ENCODE measurements at regions not wholly inside any gene's neighbourhood (a gene's known extent, or its start where the extent isn't known, plus 50 kb on each side); places are given as distances from the start of the nearest gene placed in this dataset.
"Not testable (repeated sequence)": the region's sequence is repeated elsewhere in the genome, so short reads cannot be mapped to it uniquely, and the experiment has no call there.

DNA sequence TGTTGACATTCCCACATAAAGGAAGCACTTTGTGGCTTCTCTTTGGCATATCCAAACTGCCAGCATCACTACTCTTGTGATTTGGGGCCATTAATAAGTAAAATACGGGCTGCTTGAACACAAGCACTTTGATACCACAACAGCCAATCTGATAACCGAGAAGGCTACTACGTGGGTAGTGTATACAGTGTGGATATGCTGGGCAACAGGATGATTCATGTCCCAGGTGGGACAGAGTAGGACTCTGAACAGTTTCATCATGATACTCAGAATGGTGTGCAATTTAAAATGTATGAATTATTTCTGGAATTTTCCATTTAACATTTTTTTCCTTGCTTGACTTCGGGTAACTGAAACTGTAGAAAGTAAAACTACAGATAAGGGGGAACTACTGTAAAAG, 225.0 kb upstream of the DDHD1 start:
- no peak for DNase-seq (ENCODE audit: low read depth in 4 of 4, low spot score in 3 of 4)

DNA sequence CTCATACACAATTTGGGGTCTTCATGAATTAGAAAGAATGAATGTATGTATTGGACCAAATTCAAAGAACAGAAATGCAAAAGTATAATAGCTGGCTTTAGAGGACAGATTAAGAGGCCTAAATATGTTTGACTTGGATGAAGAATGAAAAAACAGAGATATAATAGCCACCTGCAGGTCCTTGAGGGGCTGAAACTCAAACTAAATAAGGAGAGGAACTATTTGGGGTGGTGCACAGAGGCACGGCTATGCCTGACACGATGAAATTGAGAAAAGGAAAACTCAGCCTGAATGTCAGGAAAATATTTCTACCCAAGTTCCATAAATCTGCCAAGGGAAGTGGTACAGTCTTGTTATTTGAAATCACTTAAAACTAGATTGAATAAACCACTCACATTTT, 222.9 kb upstream of the DDHD1 start:
- DNase-seq (ENCODE audit: low read depth in 4 of 4, low spot score in 3 of 4) = no peak

DNA sequence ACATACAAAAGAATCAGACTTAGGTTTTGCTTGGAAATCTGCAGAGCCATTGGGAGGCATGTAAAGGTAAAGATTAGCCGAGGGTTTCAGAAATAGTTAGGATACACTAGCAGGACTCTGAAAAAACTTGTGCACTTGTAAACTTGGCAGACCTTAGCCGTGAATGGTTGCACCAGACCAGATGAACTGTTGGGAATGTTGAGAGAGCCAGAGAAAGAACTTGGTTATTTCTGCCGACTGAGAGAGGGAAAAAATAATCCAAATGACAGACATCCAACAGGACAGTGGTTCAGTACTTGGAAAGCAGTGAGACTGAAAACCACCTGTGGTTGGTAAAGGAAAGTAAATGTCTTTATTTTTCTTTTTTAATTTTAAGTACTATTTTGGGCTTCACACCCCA, 222.5 kb upstream of the DDHD1 start:
- DNase-seq (ENCODE audit: low read depth in 4 of 4, low spot score in 3 of 4) = no peak

DNA sequence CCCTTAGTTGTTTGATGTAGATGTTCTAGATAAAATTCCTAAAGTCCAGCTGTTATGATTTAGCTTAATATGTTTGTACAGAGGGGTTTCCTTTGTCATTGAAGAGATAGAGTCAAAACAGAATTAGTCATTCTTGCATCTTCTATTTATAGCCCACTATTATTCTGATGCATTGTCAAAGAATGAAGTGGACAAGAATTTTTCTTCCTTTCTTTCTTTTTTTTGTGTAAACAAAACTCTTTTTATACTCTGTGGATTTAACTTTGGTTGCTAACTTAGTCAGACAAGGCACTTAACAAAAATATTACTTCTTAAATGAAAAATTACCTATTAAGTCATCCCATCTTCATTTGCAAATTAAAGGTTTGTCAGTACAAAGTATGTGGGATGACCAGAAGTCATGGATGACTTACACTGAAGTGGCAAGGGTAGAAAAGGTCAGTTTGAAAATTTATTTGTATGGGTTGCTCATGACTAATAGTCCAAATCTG, 215.6 kb upstream of the DDHD1 start:
- DNase-seq (ENCODE audit: low read depth in 4 of 4, low spot score in 3 of 4) = no peak

DNA sequence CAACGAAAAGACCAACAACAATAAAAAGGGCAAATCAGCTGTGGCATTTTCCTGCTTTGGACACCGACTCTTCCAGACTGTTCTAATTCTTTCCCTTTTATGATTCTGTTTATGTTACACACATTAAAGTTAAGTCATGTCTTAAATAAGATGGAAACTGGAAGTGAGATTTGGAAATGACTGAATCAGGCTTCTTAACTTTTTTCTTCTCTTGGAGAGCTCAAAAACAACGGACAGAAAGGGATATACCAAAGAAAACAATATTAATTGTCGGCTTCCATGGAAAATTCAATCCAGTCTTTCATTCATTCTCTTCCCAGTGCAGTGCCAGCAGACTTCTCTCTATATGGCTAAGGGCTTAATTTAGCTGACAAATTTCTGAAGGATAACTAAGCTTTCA, 214.9 kb upstream of the DDHD1 start:
- no peak for DNase-seq (ENCODE audit: low read depth in 4 of 4, low spot score in 3 of 4)

DNA sequence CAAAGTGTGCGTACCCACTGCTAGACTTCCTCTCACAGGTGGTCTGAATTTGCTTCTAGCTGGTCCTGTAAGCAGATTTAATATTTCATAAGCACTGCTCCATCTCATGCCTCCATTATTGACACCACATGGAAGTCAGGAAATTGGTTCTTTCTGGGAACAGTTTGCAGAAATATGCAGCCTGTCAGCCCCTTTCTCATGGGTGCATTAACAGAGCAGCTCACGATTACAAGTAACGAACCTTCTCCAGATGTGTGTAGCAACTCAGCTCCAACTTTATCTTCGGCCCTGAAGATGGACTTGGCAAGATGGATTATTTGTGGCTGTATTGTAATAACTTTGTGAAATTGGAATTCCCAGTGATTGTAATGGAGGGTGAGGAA, 214.5 kb upstream of the DDHD1 start:
- DNase-seq (ENCODE audit: low read depth in 4 of 4, low spot score in 3 of 4) = peak in 1 of 4 donors; percentile 7

DNA sequence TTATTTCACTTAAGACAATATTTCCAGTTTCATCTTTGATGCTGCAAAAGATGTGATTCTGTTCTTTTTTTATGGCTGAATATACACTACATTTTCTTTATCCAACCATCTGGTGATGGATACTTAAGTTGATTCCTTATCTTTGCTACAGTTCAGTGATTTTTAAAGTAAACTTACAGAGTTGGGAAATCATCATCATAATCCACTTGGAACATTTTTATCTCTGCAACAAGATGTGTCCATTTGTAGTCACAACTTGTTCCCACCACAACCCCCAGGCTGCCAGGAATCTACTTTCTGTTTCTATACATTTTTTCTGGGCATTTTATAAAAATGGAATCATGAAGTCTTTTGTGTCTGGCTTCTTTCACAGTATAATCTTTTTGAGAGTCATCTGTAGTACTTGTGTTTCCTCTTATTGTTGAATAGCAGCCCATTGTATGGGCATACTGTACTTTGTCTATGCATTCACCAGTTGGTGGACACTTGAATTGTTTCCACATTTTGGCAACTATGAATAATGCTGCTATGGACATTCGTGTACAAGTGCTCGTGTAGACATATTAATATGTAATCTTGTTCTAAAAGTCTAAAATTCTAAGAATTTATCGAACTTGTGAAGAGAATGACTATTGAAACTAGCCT, 212.5 kb upstream of the DDHD1 start:
- no peak for DNase-seq (ENCODE audit: low read depth in 4 of 4, low spot score in 3 of 4)

DNA sequence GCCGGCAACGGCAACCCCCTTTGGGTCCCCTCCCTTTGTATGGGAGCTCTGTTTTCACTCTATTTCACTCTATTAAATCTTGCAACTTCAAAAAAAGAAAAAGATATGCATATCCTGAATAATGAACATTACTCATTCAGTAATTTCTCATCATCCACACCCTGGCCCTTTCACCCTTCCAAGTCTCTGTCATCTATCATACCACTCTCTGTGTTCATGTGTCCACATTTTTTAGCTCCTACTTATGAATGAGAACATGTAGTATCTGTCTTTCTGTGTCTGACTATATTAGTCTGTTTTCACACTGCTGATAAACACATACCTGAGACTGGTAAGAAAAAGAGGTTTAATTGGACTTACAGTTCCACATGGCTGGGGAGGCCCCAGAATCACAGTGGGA, 209.8 kb upstream of the DDHD1 start:
- DNase-seq (ENCODE audit: low read depth in 4 of 4, low spot score in 3 of 4) = not testable (repeated sequence)

DNA sequence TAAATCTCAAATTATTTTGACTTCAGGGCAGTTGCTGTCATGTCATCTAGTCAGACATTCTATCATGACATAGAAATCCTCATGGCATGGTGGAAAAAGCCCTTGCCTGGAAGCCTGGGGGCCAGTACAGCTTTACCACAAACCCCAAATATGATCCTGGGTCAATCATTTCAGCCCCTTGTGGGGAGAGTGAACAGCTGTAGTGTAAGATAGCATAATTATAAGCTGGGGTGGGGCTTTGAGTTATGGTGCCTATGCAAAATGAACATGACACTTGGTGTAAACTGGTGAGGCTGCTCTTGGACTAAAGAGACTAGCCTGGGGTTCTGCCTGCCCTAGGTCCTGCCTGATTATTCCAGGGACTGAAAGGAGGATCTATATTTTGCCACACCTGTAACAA, 207.7 kb upstream of the DDHD1 start:
- DNase-seq (ENCODE audit: low read depth in 4 of 4, low spot score in 3 of 4) = no peak

DNA sequence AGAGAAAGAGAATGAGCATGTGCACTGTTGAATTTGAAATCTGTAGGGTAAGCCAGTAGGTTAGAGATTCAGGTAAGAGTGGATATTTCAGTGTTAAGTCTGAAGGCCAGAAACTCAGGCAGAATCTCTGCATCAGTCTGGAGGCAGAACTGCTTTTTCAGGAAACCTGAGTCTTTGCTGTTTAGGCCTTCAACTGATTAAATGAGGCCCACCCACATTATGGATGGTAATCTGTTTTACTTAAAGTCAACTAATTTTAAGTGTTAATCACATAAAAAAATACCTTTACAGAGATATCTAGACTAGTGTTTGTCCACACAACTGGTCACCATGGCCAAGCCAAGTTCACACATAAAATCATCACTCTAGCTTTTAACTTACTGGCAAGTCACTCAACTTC, 205.0 kb upstream of the DDHD1 start:
- DNase-seq (ENCODE audit: low read depth in 4 of 4, low spot score in 3 of 4) = no peak

DNA sequence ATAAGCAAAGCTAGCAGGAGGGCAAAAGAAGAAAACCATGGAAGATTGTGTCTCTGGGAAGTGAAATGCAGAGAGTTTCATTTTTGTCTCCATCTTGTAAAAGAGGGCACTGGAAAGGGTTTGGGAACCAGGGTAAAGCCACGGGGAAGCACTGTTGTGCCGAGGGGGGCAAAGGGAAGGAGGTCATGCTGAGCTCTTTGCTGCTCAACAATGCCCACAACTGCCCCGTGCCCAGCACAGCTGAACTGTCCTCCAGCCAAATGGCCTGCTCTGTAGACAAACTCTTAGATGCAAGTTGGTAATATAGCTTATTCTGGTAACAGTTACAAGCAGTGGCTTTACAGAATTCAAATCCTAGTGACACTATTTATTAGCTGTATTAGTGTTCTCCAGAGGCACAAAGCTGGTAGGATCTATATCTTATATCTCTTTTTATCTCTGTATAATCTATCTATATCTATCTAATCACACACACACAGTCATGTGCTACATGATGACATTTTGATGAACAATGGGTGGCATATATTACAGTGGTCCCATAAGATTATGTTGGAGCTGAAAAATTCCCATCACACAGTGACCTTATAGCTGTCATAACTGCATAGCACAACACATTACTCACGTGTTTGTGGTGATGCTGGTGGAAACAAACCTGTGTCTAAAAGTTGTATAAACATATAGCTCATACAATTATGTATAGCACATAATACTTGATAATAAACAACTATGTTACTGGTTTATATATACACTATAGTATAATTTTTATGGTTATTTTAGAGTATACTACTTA, 203.4 kb upstream of the DDHD1 start:
- no peak for DNase-seq (ENCODE audit: low read depth in 4 of 4, low spot score in 3 of 4)

DNA sequence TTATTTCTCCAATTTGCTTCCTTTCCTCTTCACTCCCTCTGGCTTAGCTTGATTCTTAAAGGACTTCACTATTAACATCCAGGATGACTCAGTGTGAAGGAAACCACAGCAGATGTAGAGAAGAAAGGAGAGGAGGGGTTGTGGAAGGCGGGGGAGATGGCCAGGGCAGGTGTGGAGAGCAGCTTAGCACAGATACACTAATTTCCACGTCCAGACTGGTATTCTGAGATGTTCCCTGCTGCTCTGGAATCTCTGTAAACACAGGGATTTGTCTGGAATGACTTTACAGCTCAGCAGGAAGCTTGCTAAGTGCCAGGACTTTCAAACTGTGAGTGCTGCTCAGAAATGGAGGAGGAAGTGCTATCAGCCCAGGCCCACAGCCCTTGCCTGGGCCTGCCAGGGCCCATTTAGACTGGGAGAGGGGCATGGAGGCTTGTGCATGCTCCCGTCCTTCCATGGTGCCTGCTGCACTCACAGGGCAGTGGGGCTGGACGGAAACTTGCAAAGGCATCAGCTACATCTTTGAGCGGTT, 202.5 kb upstream of the DDHD1 start:
- no peak for DNase-seq (ENCODE audit: low read depth in 4 of 4, low spot score in 3 of 4)

DNA sequence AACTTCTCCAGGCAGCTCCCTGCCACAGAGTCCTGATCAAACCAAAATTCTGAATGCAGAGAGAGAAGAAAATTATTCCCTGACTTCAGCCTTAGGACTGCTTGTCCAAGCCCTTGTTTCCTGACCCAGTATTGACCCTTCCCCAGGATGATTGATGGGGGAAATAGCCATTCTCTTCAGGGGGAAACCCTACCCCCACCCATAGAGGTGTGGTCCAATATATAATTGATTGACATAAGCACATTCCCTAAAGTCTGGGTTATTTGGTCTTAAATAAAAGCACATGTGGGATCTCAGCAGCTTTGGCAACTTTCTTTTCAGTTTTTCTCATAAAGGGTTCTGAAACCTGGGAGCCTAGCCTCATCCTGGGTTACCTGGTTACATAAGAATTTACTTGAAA, 201.2 kb upstream of the DDHD1 start:
- DNase-seq (ENCODE audit: low read depth in 4 of 4, low spot score in 3 of 4) = no peak

DNA sequence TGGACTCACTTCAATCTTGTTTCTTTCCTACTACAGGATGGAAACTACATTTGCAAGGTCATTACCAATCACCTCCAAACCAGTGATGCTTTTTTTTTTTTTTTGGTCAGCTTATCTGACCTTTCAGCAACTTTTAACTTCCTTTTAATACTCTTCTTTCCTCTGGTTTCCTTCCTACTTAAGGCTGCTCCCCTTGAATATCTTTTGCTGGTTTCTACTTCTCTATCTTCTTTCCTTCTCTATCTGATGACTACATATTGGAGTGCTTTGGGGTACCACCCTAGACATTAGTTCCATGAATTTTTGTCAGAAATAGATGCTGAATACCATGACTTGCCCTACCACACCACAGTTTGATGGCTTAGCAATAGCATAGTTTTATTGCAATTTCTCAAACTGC, 197.7 kb upstream of the DDHD1 start:
- DNase-seq (ENCODE audit: low read depth in 4 of 4, low spot score in 3 of 4) = no peak

DNA sequence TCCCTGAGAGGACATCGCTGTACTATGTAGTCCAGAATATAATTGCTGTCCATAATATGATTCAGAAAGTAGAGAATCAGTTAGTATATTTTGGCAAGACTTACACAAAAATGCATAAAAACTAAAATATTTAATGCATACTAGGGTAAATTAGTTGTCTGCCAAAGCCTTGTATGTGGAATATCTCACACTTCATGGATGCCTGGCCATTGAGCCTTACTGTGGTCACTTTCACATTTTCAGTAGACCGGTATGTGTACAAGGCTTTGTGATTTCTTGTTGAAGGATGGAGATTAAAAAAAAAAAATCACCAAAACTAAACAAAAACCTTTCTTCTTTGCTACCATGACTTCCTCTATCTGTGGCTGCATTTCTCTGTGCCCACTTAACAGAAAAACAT, 197.3 kb upstream of the DDHD1 start:
- DNase-seq (ENCODE audit: low read depth in 4 of 4, low spot score in 3 of 4) = no peak

DNA sequence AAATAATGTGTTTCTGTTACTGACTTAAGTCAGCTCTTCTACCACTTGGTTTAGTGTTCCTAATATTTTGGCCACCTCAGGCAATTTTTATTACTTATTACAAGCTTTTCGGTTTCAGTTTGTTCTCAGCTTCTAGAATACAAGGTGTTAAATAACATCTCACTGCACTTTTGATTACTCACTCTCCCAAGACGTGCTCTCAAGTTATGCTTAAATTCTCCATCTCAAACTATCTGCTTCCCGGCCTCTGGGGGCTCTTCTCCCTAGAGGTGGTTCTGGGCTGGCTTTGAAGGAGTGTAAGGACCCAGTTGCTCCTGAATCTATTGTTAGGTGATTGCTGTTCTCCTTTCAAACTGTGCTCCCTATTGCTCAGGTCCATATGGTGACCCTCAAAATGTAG, 193.9 kb upstream of the DDHD1 start:
- no peak for DNase-seq (ENCODE audit: low read depth in 4 of 4, low spot score in 3 of 4)

DNA sequence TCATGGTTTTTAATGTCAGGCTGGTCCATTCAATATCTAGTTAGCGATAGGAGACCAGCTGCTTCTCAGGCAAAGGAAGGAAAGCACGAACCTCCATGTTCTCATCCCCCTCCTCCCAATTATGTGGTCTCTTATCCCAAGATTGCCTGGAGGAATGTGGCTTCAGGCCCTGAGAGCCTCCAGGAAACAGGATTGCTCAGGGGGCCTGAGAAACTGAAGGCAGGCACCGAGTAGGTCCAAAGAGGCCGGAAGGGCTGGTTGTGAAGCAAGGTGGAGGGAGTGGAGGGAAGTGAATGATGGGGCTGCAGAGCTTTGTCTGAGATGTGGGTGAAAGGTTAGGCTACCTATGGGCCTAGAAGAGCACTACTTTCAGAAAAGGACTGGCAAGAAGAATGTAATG, 188.2 kb upstream of the DDHD1 start:
- DNase-seq (ENCODE audit: low read depth in 4 of 4, low spot score in 3 of 4) = no peak

DNA sequence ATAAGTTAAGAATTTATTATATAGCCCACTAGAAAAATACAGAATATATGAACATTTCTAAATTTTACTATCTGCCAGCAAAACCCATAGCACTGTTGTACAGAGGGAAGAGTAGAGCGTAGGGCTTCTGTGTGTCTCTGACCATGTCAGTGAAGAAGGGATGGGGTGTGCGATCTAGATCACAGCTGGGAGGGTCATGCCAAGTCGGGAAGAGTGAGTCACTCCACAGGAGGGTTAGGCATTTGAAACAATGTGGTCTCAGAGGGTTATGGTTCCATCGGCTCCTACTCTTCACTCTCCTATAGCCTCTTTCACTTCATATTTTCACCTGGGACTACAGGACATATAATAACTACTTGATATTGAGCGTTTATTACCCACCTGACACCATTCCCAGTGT, 185.1 kb upstream of the DDHD1 start:
- no peak for DNase-seq (ENCODE audit: low read depth in 4 of 4, low spot score in 3 of 4)

DNA sequence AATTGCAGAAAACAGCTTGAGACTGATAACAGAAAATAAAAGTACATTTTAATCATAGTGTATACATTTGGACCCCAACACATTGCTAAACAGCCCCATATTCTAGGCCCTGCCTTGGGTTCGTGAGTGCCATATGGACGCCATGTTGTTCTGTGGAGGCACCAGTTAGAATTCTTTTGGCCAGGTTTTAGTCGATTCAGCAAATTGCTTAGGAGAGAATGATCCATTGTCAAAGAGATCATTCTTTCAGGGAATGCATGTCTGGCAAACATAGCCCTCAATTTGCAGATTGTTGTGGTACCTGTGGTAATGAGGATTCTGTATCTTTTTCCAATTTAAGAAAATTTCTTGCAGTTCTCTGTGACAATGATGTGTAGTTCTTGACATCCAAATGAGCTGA, 183.6 kb upstream of the DDHD1 start:
- no peak for DNase-seq (ENCODE audit: low read depth in 4 of 4, low spot score in 3 of 4)

DNA sequence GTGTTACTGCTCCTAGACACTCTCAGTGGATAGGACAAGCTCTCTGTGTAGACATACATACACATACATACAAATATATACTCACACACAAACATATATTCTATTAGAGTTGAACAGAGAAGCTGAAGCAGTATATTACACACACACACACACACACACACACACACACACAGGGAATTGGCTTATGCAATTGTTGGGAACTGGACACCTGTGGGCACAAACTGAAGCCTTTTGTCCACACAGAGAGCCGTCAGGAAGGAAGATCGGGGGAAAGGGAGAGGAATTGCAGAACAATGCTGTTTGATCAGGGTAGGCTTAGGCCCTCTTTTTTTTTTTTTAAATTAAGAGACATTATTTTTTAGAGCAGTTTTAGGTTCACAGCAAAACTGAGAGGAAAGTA, 180.7 kb upstream of the DDHD1 start:
- no peak for DNase-seq (ENCODE audit: low read depth in 4 of 4, low spot score in 3 of 4)

DNA sequence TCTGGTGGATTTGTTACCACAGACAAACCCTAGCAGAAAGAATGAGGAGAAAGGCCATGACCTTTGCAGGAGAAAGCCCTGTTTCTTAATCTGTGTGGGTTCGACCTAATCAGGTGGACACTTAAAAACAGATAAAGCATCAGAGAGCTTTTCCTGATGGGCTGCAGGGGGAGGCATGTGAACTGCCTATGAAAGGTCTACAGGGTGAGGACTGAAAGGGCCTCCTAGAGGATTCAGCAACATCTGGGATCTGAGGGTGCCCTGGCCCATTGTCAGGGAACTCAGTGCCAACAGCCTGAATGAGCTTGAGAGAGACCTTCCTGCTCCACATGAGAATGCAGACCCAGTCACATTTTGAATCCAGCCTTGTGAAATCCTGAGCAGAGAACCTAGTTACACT, 178.8 kb upstream of the DDHD1 start:
- no peak for DNase-seq (ENCODE audit: low read depth in 4 of 4, low spot score in 3 of 4)

DNA sequence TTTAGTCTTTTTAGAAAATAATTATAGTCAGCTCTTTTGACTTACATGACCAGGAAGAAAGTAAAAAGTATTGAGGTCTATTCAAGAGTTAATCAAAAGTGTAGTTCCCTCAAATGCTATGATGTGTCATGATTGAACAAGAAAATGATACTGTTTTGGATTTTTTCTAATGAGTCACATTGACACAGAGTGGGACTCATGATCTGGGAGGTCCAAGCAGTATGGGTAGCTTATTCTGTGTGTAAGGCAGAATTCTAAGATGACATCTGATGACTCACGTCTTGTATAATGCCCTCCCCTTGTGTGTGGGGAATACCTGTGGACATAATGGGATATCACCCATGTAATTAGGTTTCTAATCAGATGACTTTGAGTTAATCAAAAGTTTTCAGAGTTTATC, 178.1 kb upstream of the DDHD1 start:
- no peak for DNase-seq (ENCODE audit: low read depth in 4 of 4, low spot score in 3 of 4)

Data from right renal pelvis (tissue), 4 donors.